ENCODE measurements at regions not wholly inside any gene's neighbourhood (a gene's known extent, or its start where the extent isn't known, plus 50 kb on each side); places are given as distances from the start of the nearest gene placed in this dataset.

DNA sequence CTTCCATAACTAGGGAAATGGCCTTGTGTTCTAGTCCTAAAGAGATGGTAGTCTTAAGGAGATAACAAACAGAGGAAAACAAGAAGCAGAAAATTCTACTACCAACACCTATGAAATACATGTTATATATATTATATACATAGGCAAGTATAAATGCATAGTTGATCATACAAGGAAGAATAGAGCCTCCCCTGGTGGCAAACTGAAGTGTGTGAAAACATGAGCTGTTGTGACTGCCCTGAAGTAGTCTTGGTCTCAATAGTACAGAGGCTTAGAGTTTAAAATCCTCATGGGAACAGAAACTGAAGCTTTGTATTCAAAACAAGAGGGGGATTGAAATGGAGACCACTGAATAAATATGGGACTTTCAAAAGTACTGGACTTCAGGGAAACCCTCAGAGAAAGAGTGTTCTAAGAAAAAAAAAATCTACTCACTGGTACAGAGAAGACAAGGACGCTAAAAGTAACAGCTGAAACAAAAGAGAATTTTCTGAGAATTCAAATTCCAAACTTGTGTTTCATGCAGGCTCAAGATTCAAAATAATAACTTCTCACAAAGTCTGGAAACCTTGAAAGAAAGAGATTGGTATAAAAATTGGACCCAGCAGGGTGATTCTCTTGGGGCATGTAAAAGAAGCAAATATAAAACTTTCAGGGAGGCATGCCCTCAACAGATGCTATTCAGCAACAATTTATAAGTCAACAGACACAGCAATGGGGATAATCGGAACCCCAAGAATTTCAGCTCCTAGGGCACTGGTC lies 59.7 kb upstream of the SAMD3 start:
- no peak overlapping the region for H3K4me3 Mint-ChIP-seq (ENCODE audit: unreplicated experiment)
- no peaks in the 10 kb centered on the region for H3K9me3 Mint-ChIP-seq (ENCODE audit: unreplicated experiment)
- no peaks in the 10 kb centered on the region for H3K27me3 Mint-ChIP-seq (ENCODE audit: unreplicated experiment)
- no peak for DNase-seq (ENCODE audit: low spot score)
- no peak overlapping the region for H3K27ac Mint-ChIP-seq (ENCODE audit: unreplicated experiment)
- no peaks in the 10 kb centered on the region for H3K4me1 Mint-ChIP-seq (ENCODE audit: unreplicated experiment)
- H3K36me3 Mint-ChIP-seq (ENCODE audit: low read depth, unreplicated experiment) = no peaks in the 10 kb centered on the region
- TF ChIP-seq, protein P1, sequence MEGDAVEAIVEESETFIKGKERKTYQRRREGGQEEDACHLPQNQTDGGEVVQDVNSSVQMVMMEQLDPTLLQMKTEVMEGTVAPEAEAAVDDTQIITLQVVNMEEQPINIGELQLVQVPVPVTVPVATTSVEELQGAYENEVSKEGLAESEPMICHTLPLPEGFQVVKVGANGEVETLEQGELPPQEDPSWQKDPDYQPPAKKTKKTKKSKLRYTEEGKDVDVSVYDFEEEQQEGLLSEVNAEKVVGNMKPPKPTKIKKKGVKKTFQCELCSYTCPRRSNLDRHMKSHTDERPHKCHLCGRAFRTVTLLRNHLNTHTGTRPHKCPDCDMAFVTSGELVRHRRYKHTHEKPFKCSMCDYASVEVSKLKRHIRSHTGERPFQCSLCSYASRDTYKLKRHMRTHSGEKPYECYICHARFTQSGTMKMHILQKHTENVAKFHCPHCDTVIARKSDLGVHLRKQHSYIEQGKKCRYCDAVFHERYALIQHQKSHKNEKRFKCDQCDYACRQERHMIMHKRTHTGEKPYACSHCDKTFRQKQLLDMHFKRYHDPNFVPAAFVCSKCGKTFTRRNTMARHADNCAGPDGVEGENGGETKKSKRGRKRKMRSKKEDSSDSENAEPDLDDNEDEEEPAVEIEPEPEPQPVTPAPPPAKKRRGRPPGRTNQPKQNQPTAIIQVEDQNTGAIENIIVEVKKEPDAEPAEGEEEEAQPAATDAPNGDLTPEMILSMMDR (IDR thresholded peaks at IDR 0.05; ENCODE audit: unreplicated experiment) = no peak

DNA sequence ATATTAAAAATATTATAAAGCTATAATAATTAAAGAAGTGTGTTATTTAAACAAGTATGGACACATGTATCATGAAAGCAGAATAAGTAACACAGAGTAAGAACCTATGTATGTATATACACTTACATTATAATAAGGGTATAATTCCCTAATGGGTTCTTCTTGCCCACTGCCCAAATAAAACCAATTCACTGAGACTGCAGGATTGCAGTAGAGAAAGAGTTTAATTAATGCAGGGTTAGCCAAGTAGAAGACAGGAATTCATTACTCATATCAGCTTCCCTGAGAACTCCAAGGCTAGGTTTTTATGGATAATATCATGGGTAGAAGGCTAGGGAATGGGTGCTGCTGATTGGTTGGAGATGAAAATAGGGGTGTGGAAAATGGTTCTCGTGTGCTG lies 53.8 kb upstream of the SAMD3 start:
- no peak overlapping the region for H3K4me3 Mint-ChIP-seq (ENCODE audit: unreplicated experiment)
- peaks cover 5% of the 10 kb centered on the region for H3K9me3 Mint-ChIP-seq (ENCODE audit: unreplicated experiment)
- no peaks in the 10 kb centered on the region for H3K4me1 Mint-ChIP-seq (ENCODE audit: unreplicated experiment)
- H3K36me3 Mint-ChIP-seq (ENCODE audit: low read depth, unreplicated experiment) = peaks cover 3% of the 10 kb centered on the region
- no peak for DNase-seq (ENCODE audit: low spot score)
- TF ChIP-seq, protein P1 (IDR thresholded peaks at IDR 0.05; ENCODE audit: unreplicated experiment) = no peak
- H3K27me3 Mint-ChIP-seq (ENCODE audit: unreplicated experiment) = no peaks in the 10 kb centered on the region
- no peak overlapping the region for H3K27ac Mint-ChIP-seq (ENCODE audit: unreplicated experiment)

DNA sequence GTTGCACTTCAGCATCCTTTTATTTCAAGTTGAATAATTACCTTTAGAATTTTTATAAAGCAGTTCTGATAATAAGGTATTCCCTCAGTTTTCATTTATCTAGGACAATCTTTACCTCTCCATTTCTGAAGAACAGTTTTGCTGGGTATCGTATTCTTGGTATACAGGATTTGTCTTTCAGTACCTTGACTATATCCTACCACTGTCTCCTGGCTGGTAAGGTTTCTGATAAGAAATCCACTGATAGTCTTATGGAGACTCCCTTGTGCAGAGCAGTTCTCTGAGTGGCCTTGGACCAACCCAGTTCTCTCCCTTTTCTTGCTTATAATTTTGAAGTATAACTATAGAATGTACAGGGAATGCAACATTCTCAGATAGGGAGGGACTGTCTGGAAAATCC lies 51.3 kb upstream of the SAMD3 start:
- TF ChIP-seq, protein P1 (IDR thresholded peaks at IDR 0.05; ENCODE audit: unreplicated experiment) = no peak
- Mint-ChIP-seq H3K9me3 (ENCODE audit: unreplicated experiment) (peaks cover 5% of the 10 kb centered on the region), H3K36me3 (ENCODE audit: low read depth, unreplicated experiment) (peaks cover 3% of the 10 kb centered on the region), H3K27me3 (ENCODE audit: unreplicated experiment) (no peaks in the 10 kb centered on the region), H3K4me3 (ENCODE audit: unreplicated experiment) (no peak overlapping the region), H3K27ac (ENCODE audit: unreplicated experiment) (no peak overlapping the region), H3K4me1 (ENCODE audit: unreplicated experiment) (no peaks in the 10 kb centered on the region)
- no peak for DNase-seq (ENCODE audit: low spot score)

All from endothelial cell (in vitro differentiated cells).